ENCODE measurements at regions not wholly inside any gene's neighbourhood (a gene's known extent, or its start where the extent isn't known, plus 50 kb on each side); places are given as distances from the start of the nearest gene placed in this dataset.

GRCh38 chr6:40054602-40055001 lies 120.3 kb upstream of the MOCS1 start:
- FAIRE-seq: no peak

GRCh38 chr6:40054186-40054585 lies 119.9 kb upstream of the MOCS1 start:
- FAIRE-seq: no peak

- no peak for FAIRE-seq
These were observed 114.9 kb upstream of the MOCS1 start for GRCh38 chr6:40049128-40049527.

GRCh38 chr6:40044196-40044595 lies 109.9 kb upstream of the MOCS1 start:
- no peak for FAIRE-seq

- no peak for FAIRE-seq
These were observed 108.0 kb upstream of the MOCS1 start for GRCh38 chr6:40042232-40042631.

- FAIRE-seq: no peak
These were observed 104.8 kb upstream of the MOCS1 start for GRCh38 chr6:40039042-40039441.

- FAIRE-seq: no peak
These were observed 104.4 kb upstream of the MOCS1 start for GRCh38 chr6:40038626-40039025.

- no peak for FAIRE-seq
These were observed 103.0 kb upstream of the MOCS1 start for GRCh38 chr6:40037271-40037670.

- no peak for FAIRE-seq
These were observed 101.9 kb upstream of the MOCS1 start for GRCh38 chr6:40036186-40036585.

- FAIRE-seq: no peak
These were observed 94.2 kb upstream of the MOCS1 start for GRCh38 chr6:40028449-40028848.

GRCh38 chr6:40022867-40023266 lies 88.6 kb upstream of the MOCS1 start:
- FAIRE-seq: no peak

- no peak for FAIRE-seq
These were observed 85.9 kb upstream of the MOCS1 start for GRCh38 chr6:40020166-40020565.

- no peak for FAIRE-seq
These were observed 81.3 kb upstream of the MOCS1 start for GRCh38 chr6:40015530-40015929.

- FAIRE-seq: no peak
These were observed 77.6 kb upstream of the MOCS1 start for GRCh38 chr6:40011844-40012243.

- no peak for FAIRE-seq
These were observed 66.8 kb upstream of the MOCS1 start for GRCh38 chr6:40000964-40001515.

GRCh38 chr6:39999006-39999867 lies 65.0 kb upstream of the MOCS1 start:
- no peak for FAIRE-seq

- FAIRE-seq: no peak
These were observed 63.9 kb upstream of the MOCS1 start for GRCh38 chr6:39998126-39998525.

GRCh38 chr6:39997101-39997635 lies 62.9 kb upstream of the MOCS1 start:
- no peak for FAIRE-seq

GRCh38 chr6:39995633-39996032 lies 61.4 kb upstream of the MOCS1 start:
- FAIRE-seq: no peak

GRCh38 chr6:39992861-39993622 lies 58.8 kb upstream of the MOCS1 start:
- FAIRE-seq: no peak

All from A204.1 (cell line).